H9 (cell line): ENCODE measurements at regions not wholly inside any gene's neighbourhood (a gene's known extent, or its start where the extent isn't known, plus 50 kb on each side); places are given as distances from the start of the nearest gene placed in this dataset.

Experiments used
- DNase-seq: peaks from one replicate; pipeline ENCODE4 v3.0.0-alpha.2; 2017
- H2AFZ ChIP-seq: one replicate; pipeline ENCODE4 v1.6.1; 2013; ENCODE audit warnings: mild to moderate bottlenecking, low read length, control low read depth, moderate library complexity
- H2AK5ac ChIP-seq: 2 replicates; pipeline ENCODE4 v1.6.1; 2013; ENCODE audit warnings: low read length, control low read depth, mixed read lengths; ENCODE audit not compliant: insufficient read length
- H2BK120ac ChIP-seq: one replicate; pipeline ENCODE4 v1.6.1; 2013; ENCODE audit warnings: low read depth, mild to moderate bottlenecking, low read length, control low read depth, inconsistent platforms; ENCODE audit not compliant: poor library complexity, severe bottlenecking
- H2BK12ac ChIP-seq: 2 replicates; pipeline ENCODE4 v1.6.1; 2013; ENCODE audit warnings: low read length, control low read depth, mixed read lengths, low read depth; ENCODE audit not compliant: insufficient read length
- H2BK15ac ChIP-seq: 2 replicates; pipeline ENCODE4 v1.6.1; 2013; ENCODE audit warnings: low read depth, low read length, control low read depth
- H2BK20ac ChIP-seq: one replicate; pipeline ENCODE4 v1.6.1; 2013; ENCODE audit warnings: low read depth, mild to moderate bottlenecking, low read length, control low read depth, inconsistent platforms; ENCODE audit not compliant: poor library complexity, severe bottlenecking
- H2BK5ac ChIP-seq: 2 replicates; pipeline ENCODE4 v1.6.1; 2013; ENCODE audit warnings: low read length, control low read depth, mixed read lengths; ENCODE audit not compliant: insufficient read length
- H3K14ac ChIP-seq: 2 replicates; pipeline ENCODE4 v1.6.1; 2013; ENCODE audit warnings: low read length, control low read depth; ENCODE audit not compliant: insufficient read depth
- H3K18ac ChIP-seq: 2 replicates; pipeline ENCODE4 v1.6.1; 2013; ENCODE audit warnings: low read depth, mild to moderate bottlenecking, mixed read lengths, low read length, control low read depth; ENCODE audit not compliant: insufficient read length
- H3K23ac ChIP-seq: 2 replicates; pipeline ENCODE4 v1.6.1; 2013; ENCODE audit warnings: low read length, control low read depth, mixed read lengths, low read depth; ENCODE audit not compliant: insufficient read length
- H3K23me2 ChIP-seq: 2 replicates; pipeline ENCODE4 v1.6.1; 2013; ENCODE audit warnings: low read depth, mild to moderate bottlenecking, mixed read lengths, low read length, control low read depth; ENCODE audit not compliant: insufficient read length, poor library complexity, severe bottlenecking
- H3K27ac ChIP-seq: 2 replicates; pipeline ENCODE4 v1.5.1; 2013; ENCODE audit warnings: low read length, control low read depth, mixed read lengths, low read depth; ENCODE audit not compliant: insufficient read length
- H3K27me3 ChIP-seq: 2 replicates; pipeline ENCODE4 v1.6.1; 2013; ENCODE audit warnings: low read length, control low read depth, inconsistent platforms; ENCODE audit not compliant: insufficient read depth
- H3K4ac ChIP-seq: 2 replicates; pipeline ENCODE4 v1.6.1; 2013; ENCODE audit warnings: low read depth, mild to moderate bottlenecking, control low read depth, inconsistent platforms, low read length, moderate library complexity
- H3K4me1 ChIP-seq: 2 replicates; pipeline ENCODE4 v1.6.1; 2013; ENCODE audit warnings: low read length, control low read depth, inconsistent platforms; ENCODE audit not compliant: insufficient read depth
- H3K4me2 ChIP-seq: 2 replicates; pipeline ENCODE4 v1.6.1; 2013; ENCODE audit warnings: low read length, control low read depth, mixed read lengths; ENCODE audit not compliant: insufficient read length, insufficient read depth
- H3K56ac ChIP-seq: 2 replicates; pipeline ENCODE4 v1.6.1; 2013; ENCODE audit warnings: low read depth, mild to moderate bottlenecking, mixed read lengths, low read length, control low read depth; ENCODE audit not compliant: insufficient read length
- H3K79me1 ChIP-seq: 2 replicates; pipeline ENCODE4 v1.6.1; 2013; ENCODE audit warnings: low read depth, mild to moderate bottlenecking, moderate library complexity, low read length, control low read depth, inconsistent platforms; ENCODE audit not compliant: insufficient read depth, poor library complexity, severe bottlenecking
- H3K79me2 ChIP-seq: 2 replicates; pipeline ENCODE4 v1.6.1; 2013; ENCODE audit warnings: low read length, control low read depth, inconsistent platforms; ENCODE audit not compliant: insufficient read depth
- H3K9ac ChIP-seq: 2 replicates; pipeline ENCODE4 v1.6.1; 2013; ENCODE audit warnings: low read length, control low read depth, mixed read lengths; ENCODE audit not compliant: insufficient read length; ENCODE audit errors: extremely low read depth
- H3K9me3 ChIP-seq: one replicate; pipeline ENCODE4 v1.6.1; 2013; ENCODE audit warnings: low read depth, low read length, inconsistent platforms; ENCODE audit not compliant: control insufficient read depth
- H3T11ph ChIP-seq: one replicate; pipeline ENCODE4 v1.6.1; 2013; ENCODE audit warnings: mild to moderate bottlenecking, low read length, control low read depth, inconsistent platforms
- H4K20me1 ChIP-seq: one replicate; pipeline ENCODE4 v1.6.1; 2013; ENCODE audit not compliant: control insufficient read depth, insufficient read length, insufficient read depth
- H4K5ac ChIP-seq: 2 replicates; pipeline ENCODE4 v1.6.1; 2013; ENCODE audit warnings: low read depth, mild to moderate bottlenecking, mixed read lengths, low read length, control low read depth; ENCODE audit not compliant: insufficient read length
- H4K8ac ChIP-seq: replicated peaks from 2 replicates; pipeline ENCODE4 v1.6.1; 2013; ENCODE audit warnings: low read length, control low read depth, mixed read lengths, low read depth; ENCODE audit not compliant: insufficient read length
- H4K91ac ChIP-seq: 2 replicates; pipeline ENCODE4 v1.6.1; 2013; ENCODE audit warnings: low read depth, mild to moderate bottlenecking, moderate library complexity, mixed read lengths, low read length, control low read depth; ENCODE audit not compliant: insufficient read length
- H3K27ac Mint-ChIP-seq, 3 experiments: 2 replicates in 2 of 3; 3 replicates in 1 of 3; pipeline ENCODE4 v1.8.0; 2020 to 2021; ENCODE audit warnings: mixed read lengths in 3 of 3, mild to moderate bottlenecking in 1 of 3, moderate library complexity in 1 of 3
- H3K27me3 Mint-ChIP-seq: 2 replicates; pipeline ENCODE4 v1.8.0; 2021; ENCODE audit warnings: low read depth, mild to moderate bottlenecking, moderate library complexity, mixed read lengths
- H3K36me3 Mint-ChIP-seq, 3 experiments: 2 replicates in 2 of 3; 3 replicates in 1 of 3; pipeline ENCODE4 v1.8.0; 2020 to 2021; ENCODE audit warnings: low read depth in 3 of 3, mixed read lengths in 3 of 3; ENCODE audit not compliant: insufficient read depth in 1 of 3
- H3K4me1 Mint-ChIP-seq, 2 experiments: 2 replicates each; pipeline ENCODE4 v1.8.0; 2020; ENCODE audit warnings: mixed read lengths in 2 of 2
- H3K4me3 Mint-ChIP-seq, 2 experiments: 2 replicates in 1 of 2; 3 replicates in 1 of 2; pipeline ENCODE4 v1.8.0; 2020 to 2021; ENCODE audit warnings: mild to moderate bottlenecking in 2 of 2, mixed read lengths in 2 of 2, moderate library complexity in 1 of 2
- H3K9me3 Mint-ChIP-seq, 2 experiments: 2 replicates in 1 of 2; 3 replicates in 1 of 2; pipeline ENCODE4 v1.8.0; 2020; ENCODE audit warnings: mild to moderate bottlenecking in 2 of 2, mixed read lengths in 2 of 2, moderate library complexity in 1 of 2
- CTCF ChIP-seq: fragments of 200-600 bp; sonication (generic); conservative IDR thresholded peaks from 3 replicates; pipeline ENCODE4 v1.8.0; 2021; ENCODE audit warnings: antibody characterized with exemption, mild to moderate bottlenecking
- WGBS: extraction: QIAGEN DNeasy Blood & Tissue Kit; methylation state at CpG from one replicate; pipeline ENCODE4 v1.1.7; 2013; ENCODE audit warnings: missing lambda C conversion rate, low lambda C conversion rate, mixed read lengths; ENCODE audit not compliant: insufficient read length; ENCODE audit errors: extremely low coverage; 5-methylcytosine and 5-hydroxymethylcytosine counted together

- Histone ChIP-seq H3K18ac (no peak overlapping the region), H3T11ph (no peak overlapping the region), H2BK20ac (no peak overlapping the region), H3K14ac (no peak overlapping the region), H3K27me3 (no peaks in the 10 kb centered on the region), H2BK5ac (no peak overlapping the region), H3K9me3 (no peaks in the 10 kb centered on the region), H4K20me1 (no peaks in the 10 kb centered on the region), H2BK12ac (no peak overlapping the region), H2BK120ac (no peak overlapping the region), H3K9ac (no peak overlapping the region), H2AFZ (peak overlapping the region; percentile 71), H3K4ac (no peak overlapping the region), H2AK5ac (no peak overlapping the region), H3K23ac (no peak overlapping the region), H3K79me2 (no peaks in the 10 kb centered on the region), H4K91ac (no peak overlapping the region), H3K4me2 (no peak overlapping the region), H4K8ac (no peak overlapping the region), H3K79me1 (no peaks in the 10 kb centered on the region), H3K56ac (no peak overlapping the region), H3K27ac (no peak overlapping the region), H4K5ac (no peak overlapping the region), H2BK15ac (no peak overlapping the region), H3K23me2 (no peaks in the 10 kb centered on the region), H3K4me1 (peaks cover 2% of the 10 kb centered on the region; the same call in 1 of the 2 replicates)
- no peak for TF ChIP-seq CTCF
- H3K4me3 Mint-ChIP-seq, result no peak overlapping the region
- DNase-seq, result peak; percentile 43
- no peaks in the 10 kb centered on the region; the same call in none of the 2 replicates for H3K27me3 Mint-ChIP-seq
- peaks cover 21 to 23% of the 10 kb centered on the region in 2 experiments for H3K4me1 Mint-ChIP-seq
- peaks cover 0 to 1% (median 0%) of the 10 kb centered on the region in 3 experiments; a peak in 1 of 7 replicates for H3K36me3 Mint-ChIP-seq
- 0 out of 7 replicates have a peak overlapping the region, but pooled peaks of 1 of the 3 experiments have one; percentile 30 for H3K27ac Mint-ChIP-seq
- WGBS, result no CpG with 5 or more reads among the region's 8 CpGs
- H3K9me3 Mint-ChIP-seq, result no peaks in the 10 kb centered on the region
Measured at GRCh38 chr2:105468582-105469042, 69.8 kb upstream of the FHL2 start.
